ENCODE measurements at regions not wholly inside any gene's neighbourhood (a gene's known extent, or its start where the extent isn't known, plus 50 kb on each side); places are given as distances from the start of the nearest gene placed in this dataset.

- Histone ChIP-seq H3F3A (replicated peaks; ENCODE audit: low read depth) (no peaks in the 10 kb centered on the region), H3K27ac (ENCODE audit: low read depth) (no peak overlapping the region), H3K4me2 (no peak overlapping the region), H2AFZ (no peak overlapping the region), H3K79me2 (replicated peaks; ENCODE audit: insufficient read depth) (no peaks in the 10 kb centered on the region), H3K9me2 (ENCODE audit: insufficient read depth) (peaks cover 15% of the 10 kb centered on the region), H3K4me3 (no peak overlapping the region), H3K27me3 (ENCODE audit: insufficient read depth) (no peaks in the 10 kb centered on the region), H4K20me1 (replicated peaks; ENCODE audit: insufficient read depth) (no peaks in the 10 kb centered on the region), H3K36me3 (ENCODE audit: insufficient read depth) (no peaks in the 10 kb centered on the region), H3K4me1 (ENCODE audit: insufficient read depth) (no peaks in the 10 kb centered on the region)
- TF ChIP-seq REST (IDR thresholded peaks at IDR 0.05; ENCODE audit: unreplicated experiment) (no peak), CREB1 (CRISPR knock-in tag; IDR thresholded peaks at IDR 0.05; ENCODE audit: low read depth) (no peak), STAT1 (IDR thresholded peaks at IDR 0.05; ENCODE audit: unreplicated experiment) (no peak), ZNF114 (CRISPR knock-in tag; IDR thresholded peaks at IDR 0.05) (no peak), NANOG (IDR thresholded peaks at IDR 0.05; ENCODE audit: borderline replicate concordance) (no peak), POLR2AphosphoS5 (IDR thresholded peaks at IDR 0.05; ENCODE audit: low read depth) (no peak), ZNF331 (CRISPR knock-in tag; IDR thresholded peaks at IDR 0.05; ENCODE audit: low read depth) (no peak), EZH2 (IDR thresholded peaks at IDR 0.05; ENCODE audit: low read depth, unreplicated experiment) (no peak), ETS1 (IDR thresholded peaks at IDR 0.05) (no peak), JUNB (IDR thresholded peaks at IDR 0.05; ENCODE audit: unreplicated experiment) (no peak), EZH2phosphoT487 (IDR thresholded peaks at IDR 0.05; ENCODE audit: unreplicated experiment) (no peak)
- TF ChIP-seq, protein P1, sequence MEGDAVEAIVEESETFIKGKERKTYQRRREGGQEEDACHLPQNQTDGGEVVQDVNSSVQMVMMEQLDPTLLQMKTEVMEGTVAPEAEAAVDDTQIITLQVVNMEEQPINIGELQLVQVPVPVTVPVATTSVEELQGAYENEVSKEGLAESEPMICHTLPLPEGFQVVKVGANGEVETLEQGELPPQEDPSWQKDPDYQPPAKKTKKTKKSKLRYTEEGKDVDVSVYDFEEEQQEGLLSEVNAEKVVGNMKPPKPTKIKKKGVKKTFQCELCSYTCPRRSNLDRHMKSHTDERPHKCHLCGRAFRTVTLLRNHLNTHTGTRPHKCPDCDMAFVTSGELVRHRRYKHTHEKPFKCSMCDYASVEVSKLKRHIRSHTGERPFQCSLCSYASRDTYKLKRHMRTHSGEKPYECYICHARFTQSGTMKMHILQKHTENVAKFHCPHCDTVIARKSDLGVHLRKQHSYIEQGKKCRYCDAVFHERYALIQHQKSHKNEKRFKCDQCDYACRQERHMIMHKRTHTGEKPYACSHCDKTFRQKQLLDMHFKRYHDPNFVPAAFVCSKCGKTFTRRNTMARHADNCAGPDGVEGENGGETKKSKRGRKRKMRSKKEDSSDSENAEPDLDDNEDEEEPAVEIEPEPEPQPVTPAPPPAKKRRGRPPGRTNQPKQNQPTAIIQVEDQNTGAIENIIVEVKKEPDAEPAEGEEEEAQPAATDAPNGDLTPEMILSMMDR (conservative IDR thresholded peaks at IDR 0.05; ENCODE audit: low read depth in 2 of 2): no peak
- TF ChIP-seq, protein P2, sequence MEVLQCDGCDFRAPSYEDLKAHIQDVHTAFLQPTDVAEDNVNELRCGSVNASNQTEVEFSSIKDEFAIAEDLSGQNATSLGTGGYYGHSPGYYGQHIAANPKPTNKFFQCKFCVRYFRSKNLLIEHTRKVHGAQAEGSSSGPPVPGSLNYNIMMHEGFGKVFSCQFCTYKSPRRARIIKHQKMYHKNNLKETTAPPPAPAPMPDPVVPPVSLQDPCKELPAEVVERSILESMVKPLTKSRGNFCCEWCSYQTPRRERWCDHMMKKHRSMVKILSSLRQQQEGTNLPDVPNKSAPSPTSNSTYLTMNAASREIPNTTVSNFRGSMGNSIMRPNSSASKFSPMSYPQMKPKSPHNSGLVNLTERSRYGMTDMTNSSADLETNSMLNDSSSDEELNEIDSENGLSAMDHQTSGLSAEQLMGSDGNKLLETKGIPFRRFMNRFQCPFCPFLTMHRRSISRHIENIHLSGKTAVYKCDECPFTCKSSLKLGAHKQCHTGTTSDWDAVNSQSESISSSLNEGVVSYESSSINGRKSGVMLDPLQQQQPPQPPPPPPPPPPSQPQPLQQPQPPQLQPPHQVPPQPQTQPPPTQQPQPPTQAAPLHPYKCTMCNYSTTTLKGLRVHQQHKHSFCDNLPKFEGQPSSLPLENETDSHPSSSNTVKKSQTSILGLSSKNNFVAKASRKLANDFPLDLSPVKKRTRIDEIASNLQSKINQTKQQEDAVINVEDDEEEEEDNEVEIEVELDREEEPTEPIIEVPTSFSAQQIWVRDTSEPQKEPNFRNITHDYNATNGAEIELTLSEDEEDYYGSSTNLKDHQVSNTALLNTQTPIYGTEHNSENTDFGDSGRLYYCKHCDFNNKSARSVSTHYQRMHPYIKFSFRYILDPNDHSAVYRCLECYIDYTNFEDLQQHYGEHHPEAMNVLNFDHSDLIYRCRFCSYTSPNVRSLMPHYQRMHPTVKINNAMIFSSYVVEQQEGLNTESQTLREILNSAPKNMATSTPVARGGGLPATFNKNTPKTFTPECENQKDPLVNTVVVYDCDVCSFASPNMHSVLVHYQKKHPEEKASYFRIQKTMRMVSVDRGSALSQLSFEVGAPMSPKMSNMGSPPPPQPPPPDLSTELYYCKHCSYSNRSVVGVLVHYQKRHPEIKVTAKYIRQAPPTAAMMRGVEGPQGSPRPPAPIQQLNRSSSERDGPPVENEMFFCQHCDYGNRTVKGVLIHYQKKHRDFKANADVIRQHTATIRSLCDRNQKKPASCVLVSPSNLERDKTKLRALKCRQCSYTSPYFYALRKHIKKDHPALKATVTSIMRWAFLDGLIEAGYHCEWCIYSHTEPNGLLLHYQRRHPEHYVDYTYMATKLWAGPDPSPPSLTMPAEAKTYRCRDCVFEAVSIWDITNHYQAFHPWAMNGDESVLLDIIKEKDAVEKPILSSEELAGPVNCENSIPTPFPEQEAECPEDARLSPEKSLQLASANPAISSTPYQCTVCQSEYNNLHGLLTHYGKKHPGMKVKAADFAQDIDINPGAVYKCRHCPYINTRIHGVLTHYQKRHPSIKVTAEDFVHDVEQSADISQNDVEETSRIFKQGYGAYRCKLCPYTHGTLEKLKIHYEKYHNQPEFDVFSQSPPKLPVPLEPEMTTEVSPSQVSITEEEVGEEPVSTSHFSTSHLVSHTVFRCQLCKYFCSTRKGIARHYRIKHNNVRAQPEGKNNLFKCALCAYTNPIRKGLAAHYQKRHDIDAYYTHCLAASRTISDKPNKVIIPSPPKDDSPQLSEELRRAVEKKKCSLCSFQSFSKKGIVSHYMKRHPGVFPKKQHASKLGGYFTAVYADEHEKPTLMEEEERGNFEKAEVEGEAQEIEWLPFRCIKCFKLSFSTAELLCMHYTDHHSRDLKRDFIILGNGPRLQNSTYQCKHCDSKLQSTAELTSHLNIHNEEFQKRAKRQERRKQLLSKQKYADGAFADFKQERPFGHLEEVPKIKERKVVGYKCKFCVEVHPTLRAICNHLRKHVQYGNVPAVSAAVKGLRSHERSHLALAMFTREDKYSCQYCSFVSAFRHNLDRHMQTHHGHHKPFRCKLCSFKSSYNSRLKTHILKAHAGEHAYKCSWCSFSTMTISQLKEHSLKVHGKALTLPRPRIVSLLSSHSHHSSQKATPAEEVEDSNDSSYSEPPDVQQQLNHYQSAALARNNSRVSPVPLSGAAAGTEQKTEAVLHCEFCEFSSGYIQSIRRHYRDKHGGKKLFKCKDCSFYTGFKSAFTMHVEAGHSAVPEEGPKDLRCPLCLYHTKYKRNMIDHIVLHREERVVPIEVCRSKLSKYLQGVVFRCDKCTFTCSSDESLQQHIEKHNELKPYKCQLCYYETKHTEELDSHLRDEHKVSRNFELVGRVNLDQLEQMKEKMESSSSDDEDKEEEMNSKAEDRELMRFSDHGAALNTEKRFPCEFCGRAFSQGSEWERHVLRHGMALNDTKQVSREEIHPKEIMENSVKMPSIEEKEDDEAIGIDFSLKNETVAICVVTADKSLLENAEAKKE (CRISPR knock-in tag; IDR thresholded peaks at IDR 0.05): no peak
- DNase-seq (ENCODE audit: low spot score) (no peak), ATAC-seq (no peak)
- Mint-ChIP-seq H3K36me3 (ENCODE audit: low read depth) (peaks cover 10% of the 10 kb centered on the region), H3K27ac (no peak overlapping the region), H3K9me3 (peaks cover 8% of the 10 kb centered on the region), H3K27me3 (ENCODE audit: insufficient read depth, low read depth, poor library complexity) (peaks cover 1% of the 10 kb centered on the region), H3K4me3 (no peak overlapping the region), H3K4me1 (peaks cover 6% of the 10 kb centered on the region)
Measured at GRCh38 chr5:142486020-142486419, 161.2 kb upstream of the SPRY4 start.
